Choroid plexus epithelial cell (primary cell): ENCODE measurements at regions not wholly inside any gene's neighbourhood (a gene's known extent, or its start where the extent isn't known, plus 50 kb on each side); places are given as distances from the start of the nearest gene placed in this dataset.

ENCODE experiments used
- DNase-seq: peaks from one replicate; pipeline ENCODE4 v3.0.0-alpha.2; 2010; ENCODE audit warnings: low read depth
- H3K4me3 ChIP-seq: 2 replicates; pipeline ENCODE4 v1.5.1; 2011; ENCODE audit warnings: low read depth, mild to moderate bottlenecking, control low read depth, low read length, moderate library complexity
- TF ChIP-seq, protein P1 (sequence below): conservative IDR thresholded peaks from 2 replicates; pipeline ENCODE4 v1.5.1; 2011; ENCODE audit warnings: low read depth, mild to moderate bottlenecking, control low read depth, inconsistent platforms, low read length, moderate library complexity

DNA sequence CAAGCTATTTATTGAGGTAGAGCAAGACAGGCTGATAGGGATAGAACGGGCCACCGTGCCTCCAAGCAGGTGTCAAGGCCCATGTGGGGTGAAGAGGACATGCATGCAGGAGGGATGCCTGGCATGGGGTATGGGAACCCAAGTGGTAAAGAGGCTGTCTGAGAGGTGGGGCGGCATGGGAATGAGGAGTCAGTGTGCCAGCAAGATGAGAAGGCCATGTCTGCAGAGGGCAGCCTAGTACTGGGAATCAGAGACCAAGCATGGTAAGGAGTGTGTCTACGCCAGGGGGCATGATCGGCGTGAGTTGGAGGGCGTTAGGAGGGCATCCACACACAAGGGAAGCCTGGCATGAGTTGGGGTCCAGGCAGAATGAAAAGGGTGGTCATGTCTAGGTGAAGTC lies 303.7 kb upstream of the PLD5 start:
- TF ChIP-seq, protein P1, sequence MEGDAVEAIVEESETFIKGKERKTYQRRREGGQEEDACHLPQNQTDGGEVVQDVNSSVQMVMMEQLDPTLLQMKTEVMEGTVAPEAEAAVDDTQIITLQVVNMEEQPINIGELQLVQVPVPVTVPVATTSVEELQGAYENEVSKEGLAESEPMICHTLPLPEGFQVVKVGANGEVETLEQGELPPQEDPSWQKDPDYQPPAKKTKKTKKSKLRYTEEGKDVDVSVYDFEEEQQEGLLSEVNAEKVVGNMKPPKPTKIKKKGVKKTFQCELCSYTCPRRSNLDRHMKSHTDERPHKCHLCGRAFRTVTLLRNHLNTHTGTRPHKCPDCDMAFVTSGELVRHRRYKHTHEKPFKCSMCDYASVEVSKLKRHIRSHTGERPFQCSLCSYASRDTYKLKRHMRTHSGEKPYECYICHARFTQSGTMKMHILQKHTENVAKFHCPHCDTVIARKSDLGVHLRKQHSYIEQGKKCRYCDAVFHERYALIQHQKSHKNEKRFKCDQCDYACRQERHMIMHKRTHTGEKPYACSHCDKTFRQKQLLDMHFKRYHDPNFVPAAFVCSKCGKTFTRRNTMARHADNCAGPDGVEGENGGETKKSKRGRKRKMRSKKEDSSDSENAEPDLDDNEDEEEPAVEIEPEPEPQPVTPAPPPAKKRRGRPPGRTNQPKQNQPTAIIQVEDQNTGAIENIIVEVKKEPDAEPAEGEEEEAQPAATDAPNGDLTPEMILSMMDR = no peak
- no peak for DNase-seq
- no peak overlapping the region for H3K4me3 ChIP-seq

DNA sequence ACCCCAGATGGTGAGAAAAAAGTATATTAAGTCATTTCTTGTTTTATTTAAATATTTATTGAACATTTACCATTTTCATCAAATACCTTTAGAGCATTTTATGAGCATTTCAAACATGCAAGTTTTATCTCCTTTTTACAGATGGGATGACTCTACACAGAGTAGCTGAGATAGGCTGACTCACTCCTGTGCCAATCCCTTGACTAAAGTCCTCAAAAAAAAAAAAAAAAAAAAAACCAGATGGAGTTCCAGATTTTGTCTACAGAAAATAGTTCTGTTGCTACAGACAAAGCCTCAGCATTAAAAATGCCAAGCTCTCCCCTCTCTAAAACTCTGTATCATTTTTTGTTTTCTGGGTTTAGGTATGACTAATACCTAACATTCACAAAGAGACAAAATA lies 303.0 kb upstream of the PLD5 start:
- DNase-seq = no peak
- H3K4me3 ChIP-seq = no peak overlapping the region
- TF ChIP-seq, protein P1 = no peak

DNA sequence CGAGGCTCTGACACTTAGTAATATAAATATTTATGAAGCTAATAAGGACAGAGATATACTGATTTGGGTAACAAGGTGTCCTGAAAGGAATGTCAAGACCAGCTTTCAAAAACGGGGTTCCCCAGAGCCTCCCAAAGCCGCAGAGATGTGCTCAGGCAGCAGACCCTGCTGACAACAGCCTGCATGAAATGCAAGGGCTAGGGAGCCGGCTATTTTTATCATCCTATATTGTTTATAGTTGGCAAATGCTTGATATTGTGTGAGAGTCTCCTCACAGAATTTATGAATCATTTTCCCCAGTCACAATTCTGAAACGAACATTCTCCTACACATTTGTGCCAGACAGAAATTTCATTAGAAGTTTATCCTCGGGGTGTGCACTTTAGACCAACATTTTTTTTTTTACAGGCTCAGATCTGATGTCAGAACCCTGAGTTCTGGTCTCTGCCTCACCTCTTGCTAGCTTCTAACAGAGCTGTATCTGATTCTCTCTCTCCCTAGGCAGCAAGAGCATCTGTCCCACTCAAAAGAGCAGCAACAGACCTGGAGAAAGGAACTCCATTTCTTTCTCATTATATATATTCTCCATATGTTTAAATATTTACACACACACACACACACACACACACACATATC lies 302.3 kb upstream of the PLD5 start:
- DNase-seq = no peak
- TF ChIP-seq, protein P1 = no peak
- H3K4me3 ChIP-seq = no peak overlapping the region

DNA sequence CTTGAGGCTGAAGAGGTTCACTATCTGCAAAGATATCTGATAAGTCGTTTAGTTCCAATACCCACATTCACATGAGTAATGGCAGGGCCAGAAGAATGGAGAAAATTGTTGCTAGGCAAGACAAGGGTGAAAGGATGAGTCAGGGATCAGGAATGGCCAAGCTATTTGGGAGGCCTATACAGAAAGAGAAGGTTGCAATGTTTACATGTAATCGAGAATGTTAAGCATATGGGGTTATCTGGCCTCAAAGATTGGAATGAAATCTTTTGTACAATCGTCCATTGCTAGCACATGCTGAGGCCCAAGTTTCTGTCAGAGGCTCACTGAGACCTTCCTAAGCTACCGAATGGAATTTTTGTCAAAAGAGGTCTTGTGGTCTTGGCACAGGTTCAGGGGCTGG lies 299.9 kb upstream of the PLD5 start:
- TF ChIP-seq, protein P1 = no peak
- no peak overlapping the region for H3K4me3 ChIP-seq
- DNase-seq = peak; percentile 28

DNA sequence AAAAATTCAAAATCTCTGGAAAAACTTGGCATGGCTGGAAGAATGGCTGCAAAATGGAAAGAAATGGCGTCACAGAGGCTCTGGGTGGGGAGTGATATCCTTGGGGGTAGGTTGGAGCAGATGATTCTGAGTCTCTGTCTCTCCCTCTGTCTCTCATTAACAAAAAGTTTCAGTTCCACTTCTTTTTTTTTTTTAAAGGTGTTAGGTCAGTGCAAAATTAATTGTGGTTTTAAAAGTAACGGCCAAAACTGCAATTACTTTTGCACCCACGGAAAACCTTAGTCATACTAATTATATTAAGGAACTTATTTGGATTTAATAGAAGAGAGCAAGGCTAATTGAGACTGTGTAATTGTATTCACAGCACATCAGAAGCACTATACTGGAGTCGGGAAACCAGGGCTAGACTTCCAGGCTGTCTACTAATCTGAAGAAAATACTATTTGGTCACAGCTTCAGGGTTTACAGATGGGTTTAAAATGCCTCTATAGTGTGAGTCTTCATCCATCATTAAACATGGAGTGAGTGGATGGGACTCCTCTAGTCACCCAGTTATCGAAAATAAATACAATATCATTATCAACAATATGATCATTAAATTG lies 289.1 kb upstream of the PLD5 start:
- no peak overlapping the region for H3K4me3 ChIP-seq
- no peak for DNase-seq
- TF ChIP-seq, protein P1 = no peak

DNA sequence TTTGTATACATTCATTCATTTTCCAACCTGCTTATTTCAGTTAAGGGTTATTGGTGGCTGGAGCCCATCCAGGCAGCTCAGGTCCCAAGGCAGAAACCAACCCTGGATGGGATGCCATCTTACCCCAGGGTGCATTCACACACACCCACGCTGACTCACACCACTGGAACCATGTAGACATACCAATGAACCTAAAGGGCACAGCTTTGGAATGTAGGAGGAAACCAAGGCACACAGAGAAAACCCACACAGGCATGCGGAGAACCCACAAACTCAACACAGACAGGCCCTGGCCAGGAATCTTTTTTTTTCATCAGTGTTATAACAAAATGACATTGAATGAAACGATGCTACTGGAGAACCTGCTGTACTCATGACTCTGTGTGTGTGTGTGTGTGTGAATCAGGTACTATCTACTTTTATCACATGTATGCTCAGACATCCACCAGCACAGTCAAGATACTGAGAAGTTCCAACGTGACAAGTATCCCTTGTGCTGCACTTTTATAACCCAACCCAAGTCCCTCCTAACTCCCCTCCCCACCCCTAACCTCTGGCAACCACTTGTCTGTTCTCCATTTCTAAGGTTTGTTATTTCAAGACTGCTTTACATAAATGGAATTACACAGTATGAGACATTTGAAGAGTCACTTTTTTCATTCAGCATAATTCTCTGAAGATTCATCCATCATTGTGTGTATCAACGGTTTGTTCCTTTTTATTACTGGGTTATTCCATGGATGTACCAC lies 286.8 kb upstream of the PLD5 start:
- H3K4me3 ChIP-seq = no peak overlapping the region
- DNase-seq = no peak
- TF ChIP-seq, protein P1 = no peak
